ENCODE measurements at regions not wholly inside any gene's neighbourhood (a gene's known extent, or its start where the extent isn't known, plus 50 kb on each side); places are given as distances from the start of the nearest gene placed in this dataset.
A peak's percentile ranks its signal among the peaks of the same experiment; 100 is the strongest.
"Not testable (repeated sequence)": the region's sequence is repeated elsewhere in the genome, so short reads cannot be mapped to it uniquely, and the experiment has no call there.

DNA sequence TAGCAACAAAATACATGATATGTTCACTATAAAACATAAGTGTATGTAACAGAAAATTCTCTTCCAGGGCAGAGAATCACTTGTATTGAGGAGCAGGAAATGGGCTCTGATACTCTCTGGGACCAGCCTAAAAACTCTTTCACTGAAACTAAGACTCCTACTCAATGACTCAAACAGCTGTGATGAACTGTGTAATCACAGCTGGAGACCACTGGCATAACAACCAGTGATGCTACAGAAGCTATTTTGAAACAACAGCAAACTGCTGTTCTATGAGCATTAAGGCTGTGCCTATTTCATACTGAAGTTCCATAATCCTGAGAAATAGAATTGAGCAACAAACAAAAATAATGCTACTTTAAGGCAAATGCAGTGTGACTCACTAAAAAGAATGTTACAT is 594.0 kb downstream of the HINT1 start:
- DNase-seq, result peak; percentile 1

DNA sequence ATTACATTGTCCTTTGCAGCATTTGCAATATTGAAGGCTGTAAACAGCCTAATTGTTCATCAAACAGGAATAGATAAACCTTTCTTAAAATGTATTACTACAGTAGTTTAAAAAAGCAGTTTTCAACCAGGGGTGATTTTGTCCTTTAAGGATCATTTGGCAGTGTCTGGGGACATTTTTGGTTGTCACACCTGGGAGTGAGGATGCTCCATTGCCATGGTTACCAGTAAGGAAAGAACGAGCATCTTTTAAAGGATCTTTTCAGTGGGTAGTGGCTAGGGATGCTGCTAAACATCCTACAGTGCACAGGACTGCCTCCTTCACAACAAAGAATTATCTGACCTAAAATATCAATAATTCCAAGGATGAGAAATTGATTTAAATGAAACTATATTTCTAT is 596.3 kb downstream of the HINT1 start:
- no peak for DNase-seq

DNA sequence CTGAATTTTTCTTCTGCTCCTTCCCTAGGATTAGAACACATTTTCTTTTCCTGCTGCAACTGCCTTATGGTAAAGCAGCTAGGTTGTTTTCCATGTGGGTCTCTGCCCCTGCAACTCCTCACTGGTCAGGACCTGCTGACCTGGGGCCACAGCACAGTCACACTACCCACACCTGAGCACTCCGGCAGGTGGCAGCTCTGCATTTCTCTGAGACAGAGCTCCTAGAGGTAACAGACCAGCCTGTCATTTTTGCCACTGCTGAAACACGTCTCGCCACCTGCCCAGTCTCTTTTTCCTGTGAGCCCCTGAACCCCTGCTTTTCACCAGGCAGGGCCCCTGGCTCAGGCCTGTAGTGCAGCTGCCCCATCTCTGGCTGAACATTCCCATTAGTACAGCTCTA is 609.6 kb downstream of the HINT1 start:
- DNase-seq, result no peak

DNA sequence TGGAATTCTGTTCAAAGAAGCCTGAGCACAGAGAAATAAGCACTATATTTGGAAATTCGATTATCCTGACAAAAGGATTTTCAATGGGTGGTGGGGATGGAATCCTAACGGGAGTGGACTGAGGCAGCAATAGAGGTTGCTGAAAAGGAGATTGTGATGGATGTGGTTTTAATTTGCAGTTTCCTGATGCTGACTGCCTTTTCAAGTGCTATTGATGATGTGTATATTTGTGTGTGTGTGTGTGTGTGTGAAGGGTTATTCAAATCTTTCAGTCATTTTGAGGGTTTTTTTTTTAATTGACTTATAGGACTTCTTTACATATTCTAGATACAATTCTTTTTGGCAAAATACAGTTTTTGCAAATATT is 614.5 kb downstream of the HINT1 start:
- no peak for DNase-seq

DNA sequence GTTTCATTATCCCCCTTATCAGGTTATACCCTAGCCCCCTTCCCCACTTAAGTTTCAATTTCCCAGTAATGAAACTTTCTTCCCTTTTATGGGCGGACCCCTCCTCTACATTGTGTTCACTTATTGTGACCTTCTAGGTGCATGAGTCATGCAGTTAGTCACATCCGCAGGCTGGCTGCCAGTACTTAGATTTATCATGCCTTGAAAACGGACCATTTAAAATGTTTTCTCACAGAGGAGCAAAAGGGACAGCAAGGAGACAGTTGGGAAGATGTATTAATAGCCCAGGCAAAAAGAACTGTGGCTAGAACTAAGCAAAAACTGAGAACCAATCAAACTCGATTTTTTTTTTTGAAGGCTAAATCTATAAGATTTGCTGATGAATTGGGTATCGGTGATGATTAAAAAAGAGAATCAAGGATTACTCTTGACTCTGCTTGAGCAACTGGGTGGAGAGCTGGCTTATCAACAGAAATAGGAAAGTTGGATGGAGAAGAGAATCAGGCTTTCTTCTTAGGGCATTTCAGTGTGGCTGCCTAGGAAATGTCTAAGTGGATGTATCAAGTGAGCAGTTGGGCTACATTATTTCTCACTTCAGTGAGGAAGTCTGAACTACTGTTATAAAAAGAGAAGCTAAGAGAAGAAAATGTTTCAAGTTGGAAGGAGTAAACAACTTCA is 615.0 kb downstream of the HINT1 start:
- no peak for DNase-seq

DNA sequence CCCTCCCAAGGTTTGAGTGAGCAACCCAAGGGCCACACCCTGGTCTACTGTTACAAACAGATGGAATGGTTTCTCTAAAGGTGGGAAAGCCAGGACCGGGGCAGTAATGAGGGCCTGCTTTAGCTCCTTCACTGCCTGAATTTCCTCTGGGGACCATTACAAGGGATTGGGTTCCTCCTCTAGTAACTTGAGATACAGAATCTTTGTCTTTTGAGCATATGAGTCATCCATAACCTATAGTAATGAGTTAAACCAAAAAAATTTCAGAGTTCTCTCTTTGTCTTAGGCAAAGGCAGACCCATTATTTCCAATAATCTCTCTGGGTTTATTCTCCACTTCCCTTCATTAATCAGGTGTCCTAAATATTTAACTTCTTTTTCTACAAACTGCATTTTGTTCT is 618.8 kb downstream of the HINT1 start:
- no peak for DNase-seq

DNA sequence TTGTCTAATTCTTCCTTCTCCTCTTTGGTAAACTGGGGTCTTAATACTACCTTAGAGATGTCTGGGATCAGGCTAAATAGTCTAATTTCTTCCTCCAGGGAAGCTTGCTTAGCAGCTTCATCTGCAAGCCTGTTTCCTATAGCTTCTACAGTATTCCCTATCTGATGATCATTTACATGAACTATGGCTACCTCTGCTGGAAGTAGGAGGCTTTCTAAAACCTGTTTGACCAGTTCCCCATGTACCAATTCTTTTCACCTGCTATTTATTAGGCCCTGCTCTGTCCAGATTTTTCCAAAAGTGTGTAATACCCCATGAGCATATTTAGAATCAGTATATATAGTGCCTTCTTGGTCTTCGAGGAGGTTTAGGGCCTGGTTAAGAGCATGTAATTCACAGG is 619.8 kb downstream of the HINT1 start:
- no peak for DNase-seq

DNA sequence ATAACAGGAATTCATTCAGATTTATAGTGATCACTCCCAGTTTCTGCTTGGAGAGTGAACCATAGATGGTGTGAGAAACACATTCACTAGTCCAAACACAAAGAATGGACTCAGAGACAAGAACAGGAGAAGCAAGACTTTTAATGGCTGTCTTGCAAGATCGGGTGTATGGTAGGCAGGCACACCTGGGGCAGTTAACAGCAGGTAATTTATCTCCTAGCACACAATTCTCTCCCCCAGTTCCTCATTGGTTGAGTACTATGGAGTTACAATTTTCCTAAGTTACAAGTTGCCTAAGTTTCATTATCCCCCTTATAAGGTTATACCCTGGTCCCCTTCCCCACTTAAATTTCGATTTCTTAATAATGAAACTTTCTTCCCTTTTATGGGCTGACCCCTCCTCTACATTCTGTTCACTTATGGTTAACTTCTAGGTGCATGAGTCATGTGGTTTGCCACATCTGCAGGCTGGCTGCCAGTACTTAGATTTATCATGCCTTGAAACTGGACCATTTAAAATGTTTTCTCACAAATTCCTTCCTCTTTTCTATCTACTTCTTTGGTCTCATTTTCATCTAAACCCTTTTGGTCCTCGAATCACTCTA is 623.3 kb downstream of the HINT1 start:
- DNase-seq, result no peak

DNA sequence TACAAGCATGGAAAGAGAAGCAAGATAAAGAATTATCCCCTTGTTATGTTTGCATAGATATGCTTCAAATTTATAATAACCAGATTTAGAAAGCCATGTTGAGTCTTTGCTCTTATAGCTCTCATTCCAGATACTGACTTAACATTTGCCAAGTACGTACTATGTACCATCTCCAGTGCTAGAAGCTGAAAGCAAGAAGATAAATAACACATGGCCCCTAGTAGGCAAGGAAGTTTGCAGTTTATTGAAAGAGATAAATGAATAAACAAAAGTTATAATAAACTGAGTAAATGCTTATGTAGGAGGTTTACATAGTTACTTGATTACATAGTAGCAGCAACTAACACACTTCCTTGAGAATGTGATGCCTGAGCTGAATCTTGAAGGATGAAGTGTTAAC is 628.4 kb downstream of the HINT1 start:
- DNase-seq, result no peak

DNA sequence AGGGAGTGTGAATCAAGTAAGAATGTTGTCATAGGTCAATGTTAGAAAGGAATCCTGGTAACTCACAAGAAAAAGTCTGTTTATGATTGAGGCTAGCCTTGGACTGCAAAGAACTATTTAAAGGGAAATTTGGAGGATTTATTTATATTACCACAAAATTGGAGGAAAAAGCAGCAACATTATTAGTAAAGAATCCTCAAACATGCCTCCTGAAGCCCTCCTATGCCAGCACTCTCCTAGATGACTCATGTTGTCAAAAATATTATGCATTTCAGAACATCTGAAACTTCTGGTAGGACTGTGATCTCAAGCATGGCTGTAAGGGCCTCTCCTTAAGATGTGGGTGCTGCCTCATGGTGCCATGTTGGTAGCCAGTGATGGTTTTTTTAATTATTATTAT is 628.5 kb downstream of the CHSY3 start:
- no peak for DNase-seq

DNA sequence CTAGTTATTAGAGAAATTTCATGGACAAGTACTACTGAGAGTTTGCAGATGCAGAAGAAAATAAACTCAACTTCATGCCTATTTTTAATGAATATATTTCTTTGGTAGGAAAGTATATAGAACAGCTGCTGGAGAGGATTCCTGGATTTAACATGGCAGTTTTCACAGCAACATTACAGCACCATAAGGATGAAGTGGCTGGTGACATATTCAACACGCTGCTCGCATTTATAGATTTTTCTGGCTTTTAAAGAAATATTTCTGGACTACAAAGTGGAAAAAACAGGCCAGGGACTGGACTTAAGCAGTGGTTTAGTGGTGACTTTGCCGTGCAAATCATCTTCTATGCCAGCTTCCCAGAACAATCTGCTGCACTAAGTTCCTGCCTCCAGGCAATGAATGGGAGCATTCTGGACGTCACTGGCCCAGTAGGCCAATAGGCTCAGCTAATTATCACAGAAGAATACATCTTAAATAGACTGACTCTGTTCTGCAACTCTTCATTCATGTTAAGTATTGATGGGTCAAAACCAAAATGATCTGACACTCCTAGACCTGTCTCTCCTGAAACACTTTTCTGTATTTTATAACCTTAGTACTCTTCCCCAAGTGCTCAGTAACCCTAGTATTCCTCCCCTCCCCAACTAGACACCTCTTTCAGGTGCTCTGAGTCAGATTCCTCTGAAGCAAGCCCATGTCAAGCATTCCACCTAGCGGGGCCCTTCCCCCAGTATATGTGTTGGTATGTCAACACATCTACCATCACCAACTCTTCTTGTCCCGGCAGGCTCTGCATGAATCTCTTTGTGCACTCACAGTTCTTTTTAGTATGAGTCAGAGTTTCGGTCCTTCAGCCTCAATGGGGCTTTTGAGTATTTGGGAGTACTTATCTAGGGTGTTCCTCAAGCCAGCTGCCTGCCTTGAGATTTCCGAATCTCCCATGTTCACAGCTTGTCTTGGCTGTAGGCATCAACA is 625.5 kb downstream of the CHSY3 start:
- no peak for DNase-seq

DNA sequence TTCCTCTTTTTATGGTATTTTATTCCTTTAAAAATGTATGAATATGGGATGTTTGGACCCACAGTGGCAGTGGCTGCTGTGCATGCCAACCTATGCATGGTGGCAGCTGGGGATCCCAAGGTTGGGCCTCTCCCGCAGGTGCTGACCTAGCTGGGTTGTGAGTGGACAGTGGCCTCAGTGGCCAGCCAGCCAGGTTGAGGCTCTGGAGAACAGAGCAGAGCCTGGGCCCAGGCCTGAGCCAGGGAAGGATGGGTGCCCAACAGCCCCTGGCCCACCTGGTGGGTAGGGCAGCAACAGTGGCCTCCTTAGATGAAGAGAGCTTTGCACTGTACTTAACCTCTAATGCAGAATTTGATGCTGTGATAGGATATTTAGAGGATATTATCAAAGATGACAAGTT is 624.8 kb downstream of the CHSY3 start:
- no peak for DNase-seq

DNA sequence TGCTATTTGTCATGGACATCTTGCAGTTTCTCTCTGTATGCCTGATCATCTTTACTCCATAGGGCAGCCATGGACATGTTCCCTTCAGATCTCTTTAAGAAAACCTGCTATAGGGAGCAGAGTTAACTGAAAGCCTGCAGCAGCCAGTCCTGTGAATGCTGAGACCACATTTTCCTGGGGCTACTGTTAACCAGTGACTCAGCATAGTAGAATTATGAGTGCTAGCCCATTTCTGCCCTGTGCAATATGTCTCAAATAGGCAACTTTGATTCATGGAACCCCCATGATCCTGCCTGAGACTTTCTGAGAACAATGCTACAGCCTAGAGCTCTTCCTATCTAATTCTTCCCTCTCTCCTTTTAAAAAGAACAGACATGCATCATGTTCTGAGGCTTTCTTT is 624.2 kb downstream of the CHSY3 start:
- DNase-seq, result no peak

DNA sequence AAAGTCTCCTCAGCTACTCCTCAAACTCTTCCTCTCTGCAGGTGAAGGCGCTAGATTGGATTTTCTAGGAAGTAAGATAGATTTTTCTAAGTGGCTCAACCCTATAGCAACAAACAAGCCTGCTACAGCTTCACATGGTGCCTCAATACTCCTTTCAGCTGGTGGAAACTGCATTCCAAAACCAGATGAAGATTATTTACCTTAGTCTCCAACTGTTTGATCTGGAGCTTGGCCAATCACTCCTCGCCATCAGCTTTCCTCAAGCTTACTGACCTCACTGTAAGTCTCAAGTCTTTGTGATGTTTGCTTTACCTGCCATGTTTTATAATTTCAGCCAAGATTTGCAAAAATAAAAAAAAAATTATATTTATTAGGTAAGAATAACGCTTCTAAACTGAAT is 622.4 kb downstream of the CHSY3 start:
- peak; percentile 11 for DNase-seq

DNA sequence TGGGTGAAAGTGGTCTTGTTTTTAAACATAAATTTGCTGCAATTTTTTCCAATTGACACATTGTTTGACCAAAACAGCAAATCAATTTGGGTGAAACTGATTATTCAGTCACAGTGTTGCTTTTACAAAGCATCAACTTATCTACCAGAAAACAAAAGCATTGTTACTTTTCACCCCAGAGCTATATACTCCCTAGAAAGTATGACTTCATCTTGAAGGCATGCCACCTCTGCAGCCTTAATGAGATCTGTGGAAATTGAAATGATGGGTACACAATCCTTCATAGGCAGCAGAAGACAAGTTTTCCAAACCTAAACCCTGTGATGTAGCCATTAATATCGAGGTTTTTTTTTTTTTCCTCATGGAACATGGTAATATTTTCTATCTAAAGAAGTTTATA is 615.9 kb downstream of the CHSY3 start:
- DNase-seq, result no peak

DNA sequence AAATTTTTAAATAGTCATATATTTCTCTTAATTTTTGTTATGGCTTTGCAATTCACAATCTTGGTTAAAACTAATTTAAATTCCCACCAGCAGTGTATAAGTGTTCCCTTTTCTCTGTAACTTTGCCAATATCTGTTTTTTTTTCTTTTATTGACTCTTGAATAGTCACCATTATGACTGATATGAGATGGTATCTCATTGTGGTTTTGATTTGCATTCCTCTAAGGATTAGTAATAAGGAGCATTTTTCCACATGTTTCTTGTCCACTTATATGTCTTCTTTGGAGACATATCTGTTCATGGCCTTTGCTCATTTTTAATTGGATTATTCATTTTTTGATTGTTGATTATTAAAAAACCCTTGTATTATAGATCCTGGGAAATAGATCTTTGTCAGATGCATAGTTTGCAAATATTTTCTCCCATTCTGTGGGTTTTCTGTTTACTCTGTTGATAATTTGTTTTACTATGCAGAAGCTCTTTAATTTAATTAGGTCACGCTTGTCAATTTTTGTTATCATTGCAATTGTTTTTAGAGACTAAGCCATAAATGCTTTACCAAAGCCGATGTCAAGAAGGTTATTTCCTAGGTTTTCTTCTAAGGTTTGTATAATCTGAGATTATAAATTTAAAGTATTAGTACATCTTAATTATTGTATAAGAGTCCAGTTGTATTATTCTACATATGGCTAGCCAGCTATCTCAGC is 610.9 kb downstream of the CHSY3 start:
- DNase-seq, result no peak

DNA sequence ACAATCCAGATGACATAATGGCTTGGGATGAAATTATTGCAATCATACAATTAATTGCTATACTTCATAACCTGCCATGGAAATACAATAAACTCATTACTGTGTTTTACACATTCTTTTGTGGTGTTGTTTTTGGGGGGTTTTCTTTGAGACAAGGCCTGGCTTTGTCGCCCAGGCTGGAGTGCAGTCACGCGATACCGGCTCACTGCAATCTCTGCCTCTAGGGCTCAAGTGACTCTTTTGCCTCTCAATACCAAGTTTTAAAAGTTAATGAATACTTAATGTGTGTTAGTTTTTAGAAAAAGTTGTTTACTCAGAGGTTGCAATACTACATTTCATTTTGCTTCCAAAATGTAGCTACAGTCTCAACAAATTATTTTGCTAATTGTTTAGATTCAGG is 598.4 kb downstream of the CHSY3 start:
- DNase-seq, result no peak

DNA sequence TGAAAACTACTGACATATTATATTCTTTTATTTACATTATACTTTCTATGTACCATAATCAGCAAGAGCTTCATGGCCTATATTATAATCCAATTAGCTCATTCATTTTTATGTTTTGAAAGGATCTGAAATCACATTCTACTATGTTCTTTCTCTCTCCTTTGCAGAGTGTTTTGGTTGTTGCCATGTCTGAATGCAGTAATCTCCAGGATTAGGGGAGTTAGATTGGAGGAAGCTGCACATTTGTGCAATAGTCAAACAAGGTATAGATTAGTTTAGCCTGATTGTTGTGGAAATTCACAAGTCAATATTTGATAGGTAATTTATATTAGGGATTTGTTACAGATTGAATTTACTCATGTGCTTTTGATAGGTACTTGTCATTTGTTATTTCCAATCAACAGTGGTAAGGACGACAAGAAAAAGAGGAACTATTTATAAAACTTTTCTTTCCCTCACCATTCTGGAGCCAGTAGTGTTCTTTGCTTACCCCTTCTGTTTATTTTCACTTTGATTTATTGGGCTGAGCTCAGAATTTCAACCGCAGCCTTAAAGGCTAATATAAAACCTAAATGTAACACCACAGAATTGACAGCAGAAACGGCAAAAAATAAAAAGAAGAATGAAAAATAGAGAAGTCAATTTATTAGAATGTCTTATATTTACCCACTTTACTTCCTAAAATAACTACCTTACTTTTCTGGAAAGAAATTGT is 597.0 kb downstream of the CHSY3 start:
- no peak for DNase-seq

DNA sequence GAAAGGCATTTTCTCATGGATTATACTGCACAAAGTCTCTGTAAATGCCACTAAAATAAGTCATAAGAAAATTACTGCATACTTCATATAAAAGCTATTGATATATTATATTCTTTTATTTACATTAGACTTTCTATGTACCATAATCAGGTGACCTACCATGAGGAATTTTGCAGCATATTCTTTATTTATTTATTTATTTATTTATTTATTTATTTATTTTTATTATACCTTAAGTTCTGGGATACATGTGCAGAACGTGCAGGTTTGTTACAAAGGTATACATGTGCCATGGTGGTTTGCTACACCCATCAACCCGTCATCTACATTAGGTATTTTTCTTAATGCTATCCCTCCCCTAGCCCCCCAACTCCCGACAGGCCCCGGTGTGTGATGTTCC is 596.2 kb downstream of the CHSY3 start:
- not testable (repeated sequence) for DNase-seq

DNA sequence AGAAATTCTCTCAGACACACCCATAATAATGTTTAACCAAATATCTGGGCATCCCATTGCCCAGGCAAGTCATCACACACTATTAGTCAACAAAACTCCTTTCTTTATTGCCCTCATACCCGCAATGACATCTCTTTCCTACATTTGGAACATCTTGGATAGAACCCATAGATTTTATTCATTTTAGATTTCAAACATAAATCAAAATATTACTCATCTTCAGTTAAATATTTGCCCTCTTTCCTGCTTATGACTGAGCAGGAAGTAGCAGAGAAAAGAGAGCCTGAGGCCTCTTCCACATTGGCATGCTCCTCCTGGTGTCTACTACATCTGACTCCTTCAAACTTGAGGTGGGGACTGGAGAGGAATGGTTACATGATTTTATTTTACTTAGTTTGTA is 592.0 kb downstream of the CHSY3 start:
- no peak for DNase-seq

DNA sequence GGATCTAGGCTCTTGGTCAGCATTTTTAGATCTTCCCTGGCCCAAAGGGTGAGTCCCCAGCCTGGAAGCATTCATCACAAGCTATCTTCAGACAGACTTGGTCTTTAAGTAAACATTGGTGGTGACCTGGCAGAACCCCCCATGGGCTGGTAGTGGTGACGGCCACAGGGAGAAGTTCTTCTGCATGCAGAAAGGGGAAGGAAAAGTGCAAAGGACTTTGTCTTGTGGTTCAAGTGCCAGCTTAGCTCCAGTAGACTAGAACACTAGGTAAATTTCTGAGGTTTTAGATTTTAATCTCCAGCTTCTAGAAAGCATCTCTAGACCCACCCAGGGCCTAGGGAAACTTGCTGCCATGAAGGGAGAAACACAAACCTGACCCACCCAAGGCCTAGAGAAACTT is 584.0 kb downstream of the CHSY3 start:
- no peak for DNase-seq
